SK-N-SH treated with all-trans-retinoic acid at 6 μM for 48 hours (cell line): ENCODE measurements at regions not wholly inside any gene's neighbourhood (a gene's known extent, or its start where the extent isn't known, plus 50 kb on each side); places are given as distances from the start of the nearest gene placed in this dataset.

Source experiments
- ARNTL ChIP-seq: fragments of 450-650 bp; formaldehyde crosslinking; IDR thresholded peaks from 2 replicates; pipeline ENCODE4 v1.5.0; 2020; ENCODE audit warnings: low read depth, mild to moderate bottlenecking, moderate library complexity, borderline replicate concordance
- BACH2 ChIP-seq: fragments of 250-450 bp; sonication (Bioruptor Pico); IDR thresholded peaks from 2 replicates; pipeline ENCODE4 v1.9.0; 2021; ENCODE audit warnings: mild to moderate bottlenecking, borderline replicate concordance
- CREB5 ChIP-seq: fragments of 250-450 bp; sonication (Bioruptor Pico); IDR thresholded peaks from 2 replicates; pipeline ENCODE4 v1.5.1; 2020; ENCODE audit warnings: low read depth, mild to moderate bottlenecking, moderate library complexity
- CSDC2 ChIP-seq: fragments of 250-450 bp; sonication (Bioruptor Pico); IDR thresholded peaks from 2 replicates; pipeline ENCODE4 v1.5.0; 2020; ENCODE audit warnings: mild to moderate bottlenecking, moderate library complexity
- ESRRG ChIP-seq: fragments of 250-450 bp; sonication (Bioruptor Pico); IDR thresholded peaks from 2 replicates; pipeline ENCODE4 v1.6.1; 2021; ENCODE audit warnings: mild to moderate bottlenecking
- PATZ1 ChIP-seq: fragments of 250-450 bp; sonication (Bioruptor Pico); IDR thresholded peaks from 2 replicates; pipeline ENCODE4 v1.8.0; 2020; ENCODE audit warnings: mild to moderate bottlenecking, moderate library complexity, borderline replicate concordance
- PPARA ChIP-seq: fragments of 250-450 bp; sonication (Bioruptor Pico); IDR thresholded peaks from 2 replicates; pipeline ENCODE4 v1.5.0; 2020; ENCODE audit warnings: mild to moderate bottlenecking, borderline replicate concordance
- SNAI2 ChIP-seq: fragments of 250-450 bp; sonication (Bioruptor Pico); IDR thresholded peaks from 2 replicates; pipeline ENCODE4 v1.5.0; 2020; ENCODE audit warnings: mild to moderate bottlenecking, moderate library complexity
- TOX ChIP-seq: fragments of 250-450 bp; sonication (Bioruptor Pico); IDR thresholded peaks from 2 replicates; pipeline ENCODE4 v1.8.0; 2021; ENCODE audit warnings: mild to moderate bottlenecking, moderate library complexity, borderline replicate concordance
- ZFP3 ChIP-seq: fragments of 250-450 bp; sonication (Bioruptor Pico); IDR thresholded peaks from 2 replicates; pipeline ENCODE4 v1.5.0; 2020; ENCODE audit warnings: mild to moderate bottlenecking, moderate library complexity
- ZNF565 ChIP-seq: fragments of 450-650 bp; formaldehyde crosslinking; conservative IDR thresholded peaks from 2 replicates; pipeline ENCODE4 v1.5.0; 2020; ENCODE audit warnings: low read depth, mild to moderate bottlenecking, moderate library complexity

- TF ChIP-seq ZFP3 (CRISPR knock-in tag) = no peak
- TF ChIP-seq CSDC2 = no peak
- no peak for TF ChIP-seq ARNTL (CRISPR knock-in tag)
- TF ChIP-seq PPARA = no peak
- no peak for TF ChIP-seq TOX (CRISPR knock-in tag)
- no peak for TF ChIP-seq PATZ1 (CRISPR knock-in tag)
- TF ChIP-seq SNAI2 = no peak
- TF ChIP-seq BACH2 (CRISPR knock-in tag) = no peak
- no peak for TF ChIP-seq ESRRG (CRISPR knock-in tag)
- no peak for TF ChIP-seq CREB5 (CRISPR knock-in tag)
- TF ChIP-seq ZNF565 (CRISPR knock-in tag) = no peak
Observed at GRCh38 chr10:108616559-108617285, 1306.6 kb downstream of the XPNPEP1 start.
